K562 (cell line): ENCODE measurements at regions not wholly inside any gene's neighbourhood (a gene's known extent, or its start where the extent isn't known, plus 50 kb on each side); places are given as distances from the start of the nearest gene placed in this dataset.
"Not testable (repeated sequence)": the region's sequence is repeated elsewhere in the genome, so short reads cannot be mapped to it uniquely, and the experiment has no call there.

Experiments
- JUND ChIP-seq, 2 experiments: IDR thresholded peaks; 2 replicates in 1 of 2; 3 replicates in 1 of 2; pipeline ENCODE4 v1.6.1; 2011; ENCODE audit warnings: borderline replicate concordance in 2 of 2, low read depth in 2 of 2, low read length in 2 of 2, improper control_type of control experiment in 1 of 2, missing biosample characterization in 1 of 2, missing genetic modification characterization in 1 of 2, missing genetic modification reagents in 1 of 2
- NFATC3 ChIP-seq: fragments of 450-650 bp; IDR thresholded peaks from 2 replicates; pipeline ENCODE4 v1.6.1; 2017; ENCODE audit warnings: mild to moderate bottlenecking
- ZNF133 ChIP-seq: fragments of 250-450 bp; sonication (Bioruptor Pico); IDR thresholded peaks from 2 replicates; pipeline ENCODE4 v1.4.0; 2020; ENCODE audit warnings: mild to moderate bottlenecking

- TF ChIP-seq JUND (IDR thresholded peaks at IDR 0.05; ENCODE audit: borderline replicate concordance, low read depth, low read length); JUND (tag; IDR thresholded peaks at IDR 0.05; ENCODE audit: borderline replicate concordance, low read depth, low read length); ZNF133; NFATC3: not testable (repeated sequence)
These were observed 705.1 kb downstream of the STPG2 start for GRCh38 chr4:97437998-97438705.
